ENCODE measurements at regions not wholly inside any gene's neighbourhood (a gene's known extent, or its start where the extent isn't known, plus 50 kb on each side); places are given as distances from the start of the nearest gene placed in this dataset.

DNA sequence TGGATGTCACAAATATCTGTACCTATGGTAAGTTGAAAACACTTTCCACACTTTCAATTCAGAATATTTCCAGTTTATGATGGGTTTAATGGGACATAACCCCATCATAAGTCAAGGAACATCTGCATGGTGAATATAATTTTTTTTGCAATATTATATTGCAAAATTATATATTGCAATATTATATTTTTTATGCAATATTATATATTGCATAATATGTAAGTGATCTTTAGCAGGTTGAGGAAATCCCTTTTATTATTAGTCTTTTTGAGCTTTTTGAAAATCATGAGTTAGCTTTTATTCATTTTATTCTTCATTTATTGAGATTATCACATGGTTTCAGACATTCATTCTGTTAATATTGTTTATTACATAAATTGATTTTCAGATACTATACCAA, 342.2 kb upstream of the GALNT5 start:
- no peak for TF ChIP-seq POLR2A (IDR thresholded peaks at IDR 0.05)
- TF ChIP-seq, protein P1, sequence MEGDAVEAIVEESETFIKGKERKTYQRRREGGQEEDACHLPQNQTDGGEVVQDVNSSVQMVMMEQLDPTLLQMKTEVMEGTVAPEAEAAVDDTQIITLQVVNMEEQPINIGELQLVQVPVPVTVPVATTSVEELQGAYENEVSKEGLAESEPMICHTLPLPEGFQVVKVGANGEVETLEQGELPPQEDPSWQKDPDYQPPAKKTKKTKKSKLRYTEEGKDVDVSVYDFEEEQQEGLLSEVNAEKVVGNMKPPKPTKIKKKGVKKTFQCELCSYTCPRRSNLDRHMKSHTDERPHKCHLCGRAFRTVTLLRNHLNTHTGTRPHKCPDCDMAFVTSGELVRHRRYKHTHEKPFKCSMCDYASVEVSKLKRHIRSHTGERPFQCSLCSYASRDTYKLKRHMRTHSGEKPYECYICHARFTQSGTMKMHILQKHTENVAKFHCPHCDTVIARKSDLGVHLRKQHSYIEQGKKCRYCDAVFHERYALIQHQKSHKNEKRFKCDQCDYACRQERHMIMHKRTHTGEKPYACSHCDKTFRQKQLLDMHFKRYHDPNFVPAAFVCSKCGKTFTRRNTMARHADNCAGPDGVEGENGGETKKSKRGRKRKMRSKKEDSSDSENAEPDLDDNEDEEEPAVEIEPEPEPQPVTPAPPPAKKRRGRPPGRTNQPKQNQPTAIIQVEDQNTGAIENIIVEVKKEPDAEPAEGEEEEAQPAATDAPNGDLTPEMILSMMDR (IDR thresholded peaks at IDR 0.05), result no peak

Data from testis (tissue), 2 donors.